ENCODE measurements at regions not wholly inside any gene's neighbourhood (a gene's known extent, or its start where the extent isn't known, plus 50 kb on each side); places are given as distances from the start of the nearest gene placed in this dataset.

DNA sequence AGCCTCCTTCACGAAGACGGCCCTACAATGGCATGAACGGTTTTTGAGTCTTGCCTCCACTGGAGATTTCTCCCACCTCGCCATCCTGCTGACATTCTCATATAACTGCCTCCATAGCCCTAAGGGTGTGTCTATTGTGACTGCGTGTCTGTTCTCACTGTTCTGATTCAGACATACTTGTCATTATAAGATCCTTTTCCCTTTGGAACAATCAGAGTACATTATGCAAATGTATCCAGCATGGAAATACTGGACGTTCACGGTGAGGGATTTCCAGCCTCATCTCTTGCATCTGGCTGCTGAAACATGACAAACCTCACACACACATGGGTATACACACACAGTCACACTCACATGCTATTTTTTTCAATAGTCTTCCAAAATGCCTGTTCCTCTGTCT, 402.1 kb downstream of the DIRAS2 start:
- no peak for DNase-seq
- no peak overlapping the region for H3K27ac Mint-ChIP-seq
- H3K36me3 Mint-ChIP-seq: no peaks in the 10 kb centered on the region

DNA sequence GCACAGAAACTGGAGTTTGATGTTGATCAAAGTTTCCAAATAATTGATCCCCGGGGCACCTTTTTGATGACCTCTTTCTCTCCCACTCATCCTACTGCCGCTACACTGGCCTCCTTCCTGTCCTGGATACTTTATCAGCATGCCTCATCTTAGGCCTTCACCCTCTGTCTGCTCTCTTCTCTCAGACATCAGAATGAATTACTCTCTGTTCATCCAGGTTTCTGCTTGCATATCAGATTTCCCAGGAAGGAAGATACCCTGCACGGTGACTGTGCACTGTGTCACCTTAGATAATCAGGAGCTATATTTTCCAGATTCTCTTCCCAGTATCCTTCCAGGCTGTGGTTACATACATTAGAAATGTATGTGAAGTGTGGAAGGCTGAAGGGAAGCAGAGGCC, 397.0 kb downstream of the DIRAS2 start:
- H3K27ac Mint-ChIP-seq: no peak overlapping the region
- no peak overlapping the region for H3K4me3 Mint-ChIP-seq
- H3K36me3 Mint-ChIP-seq: no peaks in the 10 kb centered on the region
- H3K4me1 Mint-ChIP-seq: no peaks in the 10 kb centered on the region
- H3K9me3 Mint-ChIP-seq: no peaks in the 10 kb centered on the region
- DNase-seq: no peak
- H3K27me3 Mint-ChIP-seq (ENCODE audit: low read depth in 3 of 3): peaks cover 0 to 7% (median 3%) of the 10 kb centered on the region in 3 donors

More for the DNA sequence above, 402.1 kb downstream of the DIRAS2 start:
- H3K27me3 Mint-ChIP-seq (ENCODE audit: low read depth in 3 of 3): peaks cover 0 to 5% (median 2%) of the 10 kb centered on the region in 3 donors
- no peak overlapping the region for H3K4me3 Mint-ChIP-seq
- H3K9me3 Mint-ChIP-seq: no peaks in the 10 kb centered on the region
- H3K4me1 Mint-ChIP-seq: no peaks in the 10 kb centered on the region

- DNase-seq: no peak
- no peaks in the 10 kb centered on the region for H3K36me3 Mint-ChIP-seq
- H3K4me1 Mint-ChIP-seq: no peaks in the 10 kb centered on the region
- H3K4me3 Mint-ChIP-seq: no peak overlapping the region
- H3K27ac Mint-ChIP-seq: no peak overlapping the region
- H3K27me3 Mint-ChIP-seq (ENCODE audit: low read depth in 3 of 3): peaks cover 2 to 15% (median 3%) of the 10 kb centered on the region in 3 donors
- no peaks in the 10 kb centered on the region for H3K9me3 Mint-ChIP-seq
Observed at GRCh38 chr9:90249094-90249493, 393.5 kb downstream of the DIRAS2 start.

DNA sequence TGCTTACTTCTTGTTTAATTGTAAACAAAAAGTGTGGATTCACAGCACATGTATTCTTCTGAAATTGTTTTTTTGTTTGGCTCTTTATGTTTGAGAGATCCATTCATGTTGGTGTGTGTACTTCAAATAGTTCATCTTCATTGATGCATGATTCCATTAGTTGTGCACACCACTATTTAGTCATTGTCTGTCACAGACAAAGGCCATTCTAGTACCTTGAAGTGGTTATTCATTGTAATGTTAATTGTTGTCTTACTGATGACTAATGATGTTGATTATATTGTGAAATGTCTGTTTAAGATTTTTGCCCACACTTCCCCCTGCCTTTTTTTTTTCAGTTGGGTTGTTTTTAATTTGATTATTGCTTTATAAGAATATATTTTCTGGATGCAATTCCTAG, 391.3 kb downstream of the DIRAS2 start:
- Mint-ChIP-seq H3K4me3 (no peak overlapping the region), H3K27ac (no peak overlapping the region)

DNA sequence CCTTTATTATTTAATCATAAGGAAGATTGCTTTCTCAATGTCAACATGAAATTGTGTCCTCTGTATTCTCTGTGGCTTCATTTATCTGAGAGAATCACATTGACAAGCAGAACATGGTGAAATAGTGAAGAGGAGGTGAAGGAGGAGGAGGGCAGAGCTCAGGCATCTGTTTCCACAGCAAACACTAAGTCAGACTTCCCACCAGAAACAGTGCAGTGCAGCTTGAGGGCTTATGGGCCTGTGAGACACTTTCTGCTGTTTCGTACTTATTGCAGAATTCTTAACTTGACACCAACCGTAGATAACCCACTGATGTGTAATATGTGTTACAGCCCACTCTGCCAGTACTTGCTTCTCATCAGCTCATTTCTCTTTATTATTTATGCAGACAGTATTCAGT, 386.3 kb downstream of the DIRAS2 start:
- no peaks in the 10 kb centered on the region for H3K36me3 Mint-ChIP-seq
- peaks cover 0 to 8% (median 5%) of the 10 kb centered on the region in 3 donors for H3K27me3 Mint-ChIP-seq (ENCODE audit: low read depth in 3 of 3)
- H3K9me3 Mint-ChIP-seq: peaks cover 0 to 6% (median 3%) of the 10 kb centered on the region in 6 donors
- no peak overlapping the region for H3K4me3 Mint-ChIP-seq
- no peak overlapping the region for H3K27ac Mint-ChIP-seq
- no peaks in the 10 kb centered on the region for H3K4me1 Mint-ChIP-seq
- no peak for DNase-seq

More for the DNA sequence above, 391.3 kb downstream of the DIRAS2 start:
- H3K9me3 Mint-ChIP-seq: no peaks in the 10 kb centered on the region
- no peaks in the 10 kb centered on the region for H3K4me1 Mint-ChIP-seq
- peaks cover 2 to 13% (median 6%) of the 10 kb centered on the region in 3 donors for H3K27me3 Mint-ChIP-seq (ENCODE audit: low read depth in 3 of 3)
- H3K36me3 Mint-ChIP-seq: no peaks in the 10 kb centered on the region
- no peak for DNase-seq

- H3K36me3 Mint-ChIP-seq: no peaks in the 10 kb centered on the region
- no peak overlapping the region for H3K4me3 Mint-ChIP-seq
- DNase-seq: no peak
- H3K9me3 Mint-ChIP-seq: peaks cover 0 to 11% (median 6%) of the 10 kb centered on the region in 6 donors
- peaks cover 0 to 6% (median 3%) of the 10 kb centered on the region in 3 donors for H3K27me3 Mint-ChIP-seq (ENCODE audit: low read depth in 3 of 3)
- H3K27ac Mint-ChIP-seq: no peak overlapping the region
- H3K4me1 Mint-ChIP-seq: no peaks in the 10 kb centered on the region
Observed at GRCh38 chr9:90259311-90260246, 383.0 kb downstream of the DIRAS2 start.

DNA sequence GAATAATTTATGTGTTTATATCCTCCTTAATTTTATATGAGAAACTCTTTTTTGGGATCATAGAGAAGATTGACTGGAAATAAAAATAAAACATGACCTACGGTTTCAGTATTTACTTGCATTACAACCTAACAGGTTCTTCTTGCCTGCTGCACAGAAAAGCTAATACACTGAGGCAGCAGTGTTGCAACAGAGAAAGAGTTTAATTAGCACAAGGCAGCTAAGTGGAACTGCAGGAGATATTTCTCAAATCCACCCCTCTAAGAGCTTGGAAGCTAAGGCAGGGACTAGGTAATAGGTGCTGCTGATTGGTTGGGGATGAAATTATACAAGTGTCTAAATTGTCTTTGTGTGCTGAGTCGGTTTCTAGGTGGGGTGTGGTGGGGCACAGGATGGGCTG, 380.9 kb downstream of the DIRAS2 start:
- Mint-ChIP-seq H3K4me3 (no peak overlapping the region), H3K27me3 (ENCODE audit: low read depth in 3 of 3) (peaks cover 2 to 5% (median 3%) of the 10 kb centered on the region in 3 donors), H3K36me3 (no peaks in the 10 kb centered on the region), H3K27ac (no peak overlapping the region), H3K4me1 (no peaks in the 10 kb centered on the region), H3K9me3 (peaks cover 0 to 11% (median 6%) of the 10 kb centered on the region in 6 donors)
- DNase-seq: no peak

DNA sequence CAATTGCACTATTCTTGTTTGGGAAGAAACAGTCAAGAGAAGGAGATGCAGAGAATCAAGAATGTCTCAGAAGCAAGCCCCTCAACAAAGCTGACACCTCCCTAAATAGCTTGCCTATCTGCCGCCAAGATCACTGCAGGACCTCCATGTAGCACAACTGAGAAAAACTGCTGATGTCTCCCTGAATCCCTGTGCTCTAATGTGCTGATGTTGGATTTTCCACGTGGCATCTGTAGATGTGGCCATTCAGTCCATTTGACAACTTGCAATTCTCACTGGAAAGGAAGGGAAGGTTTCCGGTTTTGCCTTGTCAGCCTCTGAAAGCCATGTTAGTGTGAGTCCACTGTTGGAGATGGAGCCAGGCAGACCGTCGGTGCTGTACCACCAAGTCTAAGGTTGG, 374.0 kb downstream of the DIRAS2 start:
- H3K4me3 Mint-ChIP-seq: no peak overlapping the region
- peaks cover 2 to 5% (median 2%) of the 10 kb centered on the region in 3 donors for H3K27me3 Mint-ChIP-seq (ENCODE audit: low read depth in 3 of 3)
- H3K9me3 Mint-ChIP-seq: no peaks in the 10 kb centered on the region
- no peaks in the 10 kb centered on the region for H3K4me1 Mint-ChIP-seq
- H3K27ac Mint-ChIP-seq: no peak overlapping the region
- no peak for DNase-seq
- no peaks in the 10 kb centered on the region for H3K36me3 Mint-ChIP-seq

GRCh38 chr9:90271707-90272106, 370.9 kb downstream of the DIRAS2 start:
- Mint-ChIP-seq H3K4me1 (no peaks in the 10 kb centered on the region), H3K4me3 (no peak overlapping the region), H3K9me3 (no peaks in the 10 kb centered on the region), H3K27me3 (ENCODE audit: low read depth in 3 of 3) (peaks cover 0 to 7% (median 3%) of the 10 kb centered on the region in 3 donors), H3K27ac (no peak overlapping the region), H3K36me3 (no peaks in the 10 kb centered on the region)
- no peak for DNase-seq

GRCh38 chr9:90274725-90275124, 367.9 kb downstream of the DIRAS2 start:
- H3K27me3 Mint-ChIP-seq (ENCODE audit: low read depth in 3 of 3): peaks cover 0 to 7% (median 3%) of the 10 kb centered on the region in 3 donors
- H3K9me3 Mint-ChIP-seq: no peaks in the 10 kb centered on the region
- no peaks in the 10 kb centered on the region for H3K4me1 Mint-ChIP-seq
- H3K27ac Mint-ChIP-seq: no peak overlapping the region
- no peaks in the 10 kb centered on the region for H3K36me3 Mint-ChIP-seq
- DNase-seq: no peak
- no peak overlapping the region for H3K4me3 Mint-ChIP-seq

DNA sequence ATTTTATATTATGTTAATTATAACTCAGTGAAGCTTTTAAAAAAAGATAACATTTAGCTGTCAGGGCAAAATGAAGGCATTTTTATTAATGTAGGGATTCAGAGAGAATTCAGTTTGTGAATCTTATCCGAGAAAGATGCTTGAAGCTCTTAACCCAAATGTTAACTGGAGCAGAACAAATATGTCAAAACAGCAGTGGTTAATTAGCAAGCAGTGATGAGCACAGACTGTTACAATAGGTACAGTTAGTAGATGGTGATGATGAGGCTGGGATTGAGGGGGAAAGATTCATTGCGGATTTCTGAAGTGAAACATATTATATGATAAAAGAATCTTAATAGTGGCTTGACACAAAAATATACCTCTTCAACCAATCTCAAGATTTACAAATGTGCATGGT, 356.7 kb downstream of the DIRAS2 start:
- Mint-ChIP-seq H3K9me3 (no peaks in the 10 kb centered on the region), H3K27me3 (ENCODE audit: low read depth in 3 of 3) (peaks cover 1 to 5% (median 4%) of the 10 kb centered on the region in 3 donors), H3K4me3 (no peak overlapping the region), H3K27ac (no peak overlapping the region), H3K36me3 (no peaks in the 10 kb centered on the region), H3K4me1 (no peaks in the 10 kb centered on the region)
- no peak for DNase-seq

- no peaks in the 10 kb centered on the region for H3K4me1 Mint-ChIP-seq
Observed at GRCh38 chr9:90287567-90288274, 354.9 kb downstream of the DIRAS2 start.

GRCh38 chr9:90288275-90288639, 354.4 kb downstream of the DIRAS2 start:
- DNase-seq: no peak
- Mint-ChIP-seq H3K4me1 (no peaks in the 10 kb centered on the region), H3K9me3 (no peaks in the 10 kb centered on the region), H3K36me3 (no peaks in the 10 kb centered on the region), H3K27ac (no peak overlapping the region), H3K4me3 (no peak overlapping the region), H3K27me3 (ENCODE audit: low read depth in 3 of 3) (peaks cover 3 to 5% (median 4%) of the 10 kb centered on the region in 3 donors)

More at GRCh38 chr9:90287567-90288274, 354.9 kb downstream of the DIRAS2 start:
- Mint-ChIP-seq H3K36me3 (no peaks in the 10 kb centered on the region), H3K27ac (no peak overlapping the region), H3K9me3 (no peaks in the 10 kb centered on the region), H3K27me3 (ENCODE audit: low read depth in 3 of 3) (peaks cover 2 to 4% (median 3%) of the 10 kb centered on the region in 3 donors), H3K4me3 (no peak overlapping the region)
- DNase-seq: no peak
